Amniotic stem cell (primary cell): ENCODE measurements at regions not wholly inside any gene's neighbourhood (a gene's known extent, or its start where the extent isn't known, plus 50 kb on each side); places are given as distances from the start of the nearest gene placed in this dataset.
"Not testable (repeated sequence)": the region's sequence is repeated elsewhere in the genome, so short reads cannot be mapped to it uniquely, and the experiment has no call there.

Experiments
- DNase-seq: peaks from one replicate; lab custom pipeline; 2025; lab: John Stamatoyannopoulos, UW

GRCh38 chr6:3672339-3672738 is 79.2 kb downstream of the PXDC1 start:
- DNase-seq, result not testable (repeated sequence)

GRCh38 chr6:3671382-3671781 is 80.1 kb downstream of the PXDC1 start:
- DNase-seq, result no peak

- no peak for DNase-seq
Observed at GRCh38 chr6:3670356-3670755, 81.2 kb downstream of the PXDC1 start.

DNA sequence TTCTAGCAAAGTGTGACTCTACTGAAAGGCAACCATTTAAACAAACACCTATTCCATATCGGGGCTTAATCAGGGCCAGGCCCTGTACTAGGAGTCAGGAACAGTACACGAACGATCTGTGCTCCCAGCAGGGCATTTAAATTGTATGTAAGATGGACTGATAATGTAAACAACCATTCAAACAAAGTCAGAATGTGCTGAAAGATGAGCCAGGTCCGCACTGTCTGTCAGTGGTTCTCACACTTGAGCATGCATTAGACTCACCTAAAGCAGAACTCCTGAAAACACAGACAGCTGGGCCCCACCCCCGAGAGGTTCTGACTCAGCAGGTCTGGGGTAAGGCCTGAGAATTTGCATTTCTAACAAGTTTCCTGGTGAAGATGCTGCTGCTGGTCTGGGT is 81.6 kb downstream of the PXDC1 start:
- DNase-seq, result no peak

GRCh38 chr6:3665608-3666007 is 85.9 kb downstream of the PXDC1 start:
- no peak for DNase-seq

GRCh38 chr6:3664625-3665041 is 86.9 kb downstream of the PXDC1 start:
- DNase-seq, result no peak

DNA sequence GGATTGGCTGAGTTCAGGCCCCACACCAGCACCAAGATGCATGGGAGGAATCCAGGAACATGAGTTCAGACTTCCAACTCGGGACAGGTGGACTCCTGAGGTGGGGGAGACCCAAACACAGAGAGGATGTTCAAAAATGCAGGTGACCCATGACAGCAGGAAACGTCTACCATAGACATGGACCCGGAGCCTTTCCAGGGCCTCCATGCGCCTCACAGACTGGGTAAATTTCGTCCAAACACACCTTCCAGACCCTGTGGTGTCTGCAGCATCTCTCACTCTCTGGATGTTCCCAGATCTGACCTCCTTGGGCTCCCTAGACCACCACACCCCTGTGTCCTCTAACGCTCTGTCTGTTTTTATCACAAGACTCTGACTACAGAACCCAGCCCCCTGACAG is 87.7 kb downstream of the PXDC1 start:
- DNase-seq, result no peak

DNA sequence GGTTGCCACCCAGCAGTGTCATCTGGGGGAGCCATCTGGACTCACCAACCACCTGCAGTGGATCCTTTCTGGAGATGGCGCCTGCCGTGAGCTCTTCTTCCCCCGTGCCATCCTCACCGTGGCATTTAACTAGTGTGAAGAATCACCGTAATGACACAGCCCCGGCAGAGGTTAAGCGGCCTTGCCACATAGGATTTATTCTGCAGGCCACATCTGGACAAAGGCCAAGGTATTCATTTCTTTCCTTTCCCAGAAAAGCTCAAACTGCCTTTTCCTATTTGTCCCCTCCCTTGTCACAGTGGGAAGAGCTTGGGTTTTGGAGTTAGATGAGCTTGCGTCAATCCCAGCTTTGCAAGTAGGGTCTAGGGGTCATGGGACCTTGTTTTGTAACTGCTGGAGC is 88.4 kb downstream of the PXDC1 start:
- no peak for DNase-seq

- no peak for DNase-seq
Observed at GRCh38 chr6:3661390-3661789, 90.1 kb downstream of the PXDC1 start.

DNA sequence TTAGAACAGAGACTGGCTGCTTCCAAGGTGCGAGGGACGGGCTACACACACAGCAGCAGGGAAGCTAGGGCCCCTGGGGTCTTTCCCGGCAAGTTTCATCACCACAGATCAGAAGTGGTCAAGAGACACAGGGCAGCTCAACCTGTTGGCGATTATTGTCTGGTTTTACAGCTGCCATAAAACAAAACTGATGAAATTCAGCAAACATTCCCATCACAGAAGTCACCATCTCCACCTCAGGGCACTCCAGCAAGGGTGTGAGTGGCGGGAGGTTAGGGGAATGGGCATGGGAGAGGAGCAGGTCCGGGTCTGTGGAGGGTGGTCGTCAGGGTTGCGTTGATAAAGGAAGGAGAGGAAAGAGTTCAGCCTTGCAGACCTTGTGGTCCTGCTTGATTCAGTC is 91.0 kb downstream of the PXDC1 start:
- DNase-seq, result no peak

DNA sequence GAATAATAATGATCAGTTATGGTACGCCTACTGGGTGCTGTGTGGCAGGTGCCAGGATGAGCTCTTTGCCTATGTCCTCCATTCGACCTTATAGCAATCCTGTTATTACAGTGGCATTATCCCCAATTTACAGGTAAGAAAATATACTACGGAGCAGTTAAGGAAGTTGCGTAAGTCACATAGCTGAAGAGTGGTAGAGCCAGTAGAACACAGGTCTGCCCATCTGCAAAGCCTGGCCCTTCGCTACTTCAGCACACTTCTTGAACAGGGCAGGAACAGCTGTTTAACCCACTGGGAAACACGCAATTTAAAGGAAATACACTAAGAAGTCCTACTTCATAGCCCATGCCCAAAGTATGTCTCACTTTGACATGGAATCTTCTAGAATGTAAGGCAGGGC is 91.8 kb downstream of the PXDC1 start:
- DNase-seq, result no peak

DNA sequence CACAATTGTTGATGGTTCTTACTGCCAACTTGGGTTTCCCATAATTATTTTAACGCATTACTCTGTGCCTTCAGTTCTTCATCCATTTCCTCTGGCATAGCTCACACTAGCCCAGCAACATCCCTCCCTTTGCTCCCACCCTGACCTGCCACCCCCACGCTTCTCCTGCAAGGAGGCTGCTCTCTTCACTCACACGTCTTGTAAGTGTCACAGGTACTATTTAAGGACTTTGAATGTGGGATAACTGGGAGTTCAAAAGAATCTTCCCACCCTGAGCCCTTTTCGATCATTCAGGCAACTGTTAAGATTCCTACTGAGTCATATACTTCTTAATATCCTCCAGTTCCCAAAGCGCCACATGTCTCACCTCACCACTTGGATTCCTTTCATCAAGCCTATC is 95.4 kb downstream of the PXDC1 start:
- no peak for DNase-seq

DNA sequence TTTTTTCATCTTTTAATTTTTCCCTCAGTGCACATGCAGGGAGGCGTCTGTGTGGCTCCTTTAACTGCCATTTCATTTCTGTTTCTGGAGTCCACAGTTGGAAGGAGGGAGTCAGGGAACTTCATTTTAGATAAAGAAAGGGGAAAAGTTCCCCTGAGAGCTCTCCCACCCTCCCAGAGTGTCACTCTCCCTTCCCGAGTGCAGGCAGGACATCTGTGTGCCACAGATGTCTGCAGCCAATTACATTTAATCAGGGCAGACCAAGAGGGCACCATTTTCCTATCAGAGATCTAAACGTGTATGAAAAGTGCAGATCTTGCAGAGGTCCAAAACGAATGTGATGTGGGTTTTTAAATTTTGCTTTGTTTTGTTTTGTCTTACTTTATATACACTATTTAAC is 96.6 kb downstream of the PXDC1 start:
- DNase-seq, result no peak

DNA sequence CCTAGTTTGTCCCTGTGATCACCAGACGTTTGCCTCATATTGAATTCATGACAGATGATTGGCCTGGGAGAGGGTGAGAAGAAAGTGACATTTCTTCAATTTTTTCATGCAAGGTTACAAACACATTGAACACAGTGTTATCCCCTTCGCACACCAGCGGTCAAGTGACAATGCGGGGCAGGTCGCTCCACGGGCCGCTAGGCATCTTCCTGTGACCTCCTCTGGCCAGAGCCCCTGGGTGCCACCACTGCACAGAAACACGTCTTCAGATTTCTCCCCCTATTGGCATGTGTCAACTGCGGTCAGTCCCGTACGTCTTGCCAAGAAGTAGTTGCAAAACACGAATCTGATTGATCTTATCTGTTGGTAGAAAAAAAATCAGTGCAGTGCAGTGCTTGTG is 97.1 kb downstream of the PXDC1 start:
- no peak for DNase-seq

GRCh38 chr6:3653528-3654070 is 97.9 kb downstream of the PXDC1 start:
- no peak for DNase-seq

GRCh38 chr6:3651698-3652229 is 99.7 kb downstream of the PXDC1 start:
- no peak for DNase-seq

GRCh38 chr6:3650959-3651697 is 100.4 kb downstream of the PXDC1 start:
- DNase-seq, result no peak

DNA sequence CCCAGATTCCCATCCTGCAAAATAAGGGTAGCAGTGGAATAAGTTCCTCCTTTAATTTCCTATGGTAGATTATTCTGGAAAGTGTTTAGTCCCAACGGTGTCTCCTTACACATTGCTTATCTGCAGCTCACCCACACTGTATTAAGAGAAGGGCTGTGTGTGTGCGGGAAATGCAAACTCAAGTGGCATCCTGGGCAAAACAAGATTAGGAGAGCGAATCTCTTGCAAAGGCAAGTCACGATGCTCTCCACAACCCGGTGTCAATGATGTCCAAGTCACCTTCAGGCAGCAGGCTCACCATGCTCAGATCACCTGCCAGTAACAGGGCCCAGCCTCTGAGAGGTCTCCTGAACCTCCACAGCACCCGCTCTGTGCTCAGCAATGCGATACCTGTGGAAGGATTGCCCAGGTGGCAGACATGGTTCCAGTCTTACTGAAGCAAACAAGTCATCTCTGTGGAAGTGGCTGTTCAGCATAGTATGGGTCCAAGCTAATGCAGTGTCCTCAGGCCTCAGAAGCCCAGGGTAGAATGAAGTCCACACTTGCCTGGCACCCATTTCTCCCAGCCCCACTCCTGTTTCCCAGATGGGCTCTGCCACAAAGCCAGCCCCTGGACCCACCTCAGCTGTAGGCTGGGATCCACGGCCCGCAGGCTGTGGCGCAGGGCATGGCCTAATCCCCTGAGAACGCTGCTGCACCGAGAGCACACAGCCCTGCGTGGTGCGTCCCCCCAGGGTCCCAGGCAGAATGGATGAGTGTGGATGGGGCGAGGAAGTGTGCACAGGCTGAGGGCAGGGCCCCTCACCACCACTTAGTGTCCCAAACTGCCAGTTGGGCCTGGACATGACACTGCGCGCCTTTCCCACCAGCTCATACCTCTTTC is 101.2 kb downstream of the PXDC1 start:
- no peak for DNase-seq

GRCh38 chr6:3648724-3649123 is 102.8 kb downstream of the PXDC1 start:
- no peak for DNase-seq

DNA sequence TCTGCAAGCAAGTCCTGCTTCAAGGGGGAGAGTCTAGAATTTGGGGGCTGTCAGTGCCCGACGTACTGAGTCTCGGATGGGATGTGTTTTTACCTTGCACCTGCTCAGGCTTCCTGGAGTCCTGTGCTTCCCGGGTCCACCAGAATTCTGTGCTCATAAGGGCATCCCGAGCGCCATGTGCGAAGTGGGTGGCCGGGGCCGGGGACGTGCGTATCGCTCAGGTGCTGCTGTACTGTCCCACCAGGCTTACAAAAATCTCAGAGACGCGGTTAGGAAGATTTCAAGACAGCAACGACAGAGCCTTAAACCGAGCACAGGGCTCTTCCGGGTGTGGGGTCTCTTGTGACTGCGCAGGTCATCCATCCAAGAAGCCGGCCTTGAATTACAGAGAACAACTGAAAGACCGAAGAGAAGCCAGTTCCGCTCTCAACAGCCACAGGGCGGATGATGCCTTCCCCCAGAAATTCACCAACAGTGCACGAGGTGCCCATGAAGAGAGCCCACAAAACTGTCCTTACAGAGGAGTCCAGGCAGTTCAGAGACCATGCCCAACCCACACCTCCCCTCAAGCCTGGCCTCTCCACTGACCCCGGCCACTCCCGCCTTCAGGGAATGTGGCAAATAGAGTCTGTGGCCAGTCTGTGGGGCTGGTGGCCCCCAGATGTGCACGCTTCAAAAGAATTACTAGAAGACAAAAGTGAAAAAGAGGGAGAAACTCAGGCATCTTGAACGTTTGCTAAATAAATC is 104.7 kb downstream of the PXDC1 start:
- no peak for DNase-seq

DNA sequence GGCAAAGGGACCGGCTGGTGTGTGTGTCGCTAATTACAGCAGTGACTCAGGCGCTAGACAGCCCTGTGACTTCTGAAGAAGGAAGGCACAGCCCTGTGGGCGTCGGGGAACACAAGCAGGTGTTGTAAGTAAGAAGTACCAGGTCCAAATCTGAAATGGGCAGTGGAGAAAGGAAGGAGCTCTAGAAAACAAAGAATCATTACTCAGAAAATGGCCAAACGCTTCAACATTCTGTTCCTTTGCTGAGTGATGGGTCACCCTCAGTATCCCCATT is 106.8 kb downstream of the PXDC1 start:
- DNase-seq, result no peak
